GDM1 (cell line): ENCODE measurements at regions not wholly inside any gene's neighbourhood (a gene's known extent, or its start where the extent isn't known, plus 50 kb on each side); places are given as distances from the start of the nearest gene placed in this dataset.

ENCODE experiments used
- DNase-seq: peaks from one replicate; lab custom pipeline; 2025; lab: John Stamatoyannopoulos, UW

- no peak for DNase-seq
These were observed 213.7 kb downstream of the TRIB2 start for GRCh38 chr2:12930391-12930790.

GRCh38 chr2:12931186-12931844 lies 214.6 kb downstream of the TRIB2 start:
- DNase-seq = no peak

- no peak for DNase-seq
These were observed 215.5 kb downstream of the TRIB2 start for GRCh38 chr2:12932192-12932591.

- no peak for DNase-seq
These were observed 217.5 kb downstream of the TRIB2 start for GRCh38 chr2:12934146-12934756.

GRCh38 chr2:12935222-12935621 lies 218.5 kb downstream of the TRIB2 start:
- no peak for DNase-seq

GRCh38 chr2:12935796-12936195 lies 219.1 kb downstream of the TRIB2 start:
- DNase-seq = no peak

- DNase-seq = no peak
These were observed 224.5 kb downstream of the TRIB2 start for GRCh38 chr2:12941203-12941602.

GRCh38 chr2:12948231-12948960 lies 231.7 kb downstream of the TRIB2 start:
- DNase-seq = no peak

- DNase-seq = no peak
These were observed 232.2 kb downstream of the TRIB2 start for GRCh38 chr2:12948961-12949353.

- DNase-seq = no peak
These were observed 232.7 kb downstream of the TRIB2 start for GRCh38 chr2:12949406-12949805.

- DNase-seq = no peak
These were observed 233.4 kb downstream of the TRIB2 start for GRCh38 chr2:12950174-12950573.

- DNase-seq = no peak
These were observed 234.4 kb downstream of the TRIB2 start for GRCh38 chr2:12950957-12951656.

- no peak for DNase-seq
These were observed 234.9 kb downstream of the TRIB2 start for GRCh38 chr2:12951657-12951973.

GRCh38 chr2:12953596-12953995 lies 236.9 kb downstream of the TRIB2 start:
- DNase-seq = no peak

GRCh38 chr2:12955864-12956263 lies 239.1 kb downstream of the TRIB2 start:
- DNase-seq = no peak

- no peak for DNase-seq
These were observed 240.5 kb downstream of the TRIB2 start for GRCh38 chr2:12957251-12957650.

- DNase-seq = no peak
These were observed 243.2 kb downstream of the TRIB2 start for GRCh38 chr2:12959935-12960334.

- no peak for DNase-seq
These were observed 243.9 kb downstream of the TRIB2 start for GRCh38 chr2:12960671-12961070.

GRCh38 chr2:12964904-12965539 lies 248.3 kb downstream of the TRIB2 start:
- DNase-seq = no peak

GRCh38 chr2:12965540-12966269 lies 249.0 kb downstream of the TRIB2 start:
- peak; percentile 2 for DNase-seq

GRCh38 chr2:12967804-12968203 lies 251.1 kb downstream of the TRIB2 start:
- DNase-seq = no peak

- no peak for DNase-seq
These were observed 251.7 kb downstream of the TRIB2 start for GRCh38 chr2:12968399-12968798.
